Epithelial cell of esophagus (primary cell): ENCODE measurements at regions not wholly inside any gene's neighbourhood (a gene's known extent, or its start where the extent isn't known, plus 50 kb on each side); places are given as distances from the start of the nearest gene placed in this dataset.

ENCODE experiments used
- DNase-seq: peaks from one replicate; pipeline ENCODE4 v3.0.0; 2010; ENCODE audit warnings: low read depth
- H3K4me3 ChIP-seq: 2 replicates; pipeline ENCODE4 v1.5.1; 2011; ENCODE audit warnings: mild to moderate bottlenecking, low read length, control low read depth
- CTCF ChIP-seq: IDR thresholded peaks from 2 replicates; pipeline ENCODE4 v1.5.1; 2011; ENCODE audit warnings: low read depth, mild to moderate bottlenecking, low read length, control low read depth, inconsistent platforms; ENCODE audit not compliant: insufficient read depth; ENCODE audit errors: missing control alignments

GRCh38 chr3:5735896-5736295 is 548.4 kb downstream of the EDEM1 start:
- no peak for TF ChIP-seq CTCF
- H3K4me3 ChIP-seq, result no peak overlapping the region
- no peak for DNase-seq

GRCh38 chr3:5739299-5739935 is 551.9 kb downstream of the EDEM1 start:
- no peak overlapping the region for H3K4me3 ChIP-seq
- no peak for DNase-seq
- TF ChIP-seq CTCF, result no peak

- no peak overlapping the region for H3K4me3 ChIP-seq
- no peak for TF ChIP-seq CTCF
- DNase-seq, result no peak
These were observed 552.4 kb downstream of the EDEM1 start for GRCh38 chr3:5739949-5740348.

GRCh38 chr3:5741017-5741416 is 553.5 kb downstream of the EDEM1 start:
- DNase-seq, result no peak
- no peak for TF ChIP-seq CTCF
- no peak overlapping the region for H3K4me3 ChIP-seq

GRCh38 chr3:5750091-5750490 is 562.6 kb downstream of the EDEM1 start:
- no peak overlapping the region for H3K4me3 ChIP-seq
- no peak for DNase-seq
- no peak for TF ChIP-seq CTCF

- no peak overlapping the region for H3K4me3 ChIP-seq
- DNase-seq, result no peak
- TF ChIP-seq CTCF, result no peak
These were observed 563.5 kb downstream of the EDEM1 start for GRCh38 chr3:5750874-5751640.

- no peak overlapping the region for H3K4me3 ChIP-seq
- no peak for TF ChIP-seq CTCF
- no peak for DNase-seq
These were observed 567.1 kb downstream of the EDEM1 start for GRCh38 chr3:5754602-5755001.
